GM18520 (cell line): ENCODE measurements at regions not wholly inside any gene's neighbourhood (a gene's known extent, or its start where the extent isn't known, plus 50 kb on each side); places are given as distances from the start of the nearest gene placed in this dataset.

Experiments used
- ATAC-seq: cut with Tn5 transposase; IDR thresholded peaks from one replicate; pipeline ENCODE4 v1.9.1; 2021; ENCODE audit not compliant: unreplicated experiment

DNA sequence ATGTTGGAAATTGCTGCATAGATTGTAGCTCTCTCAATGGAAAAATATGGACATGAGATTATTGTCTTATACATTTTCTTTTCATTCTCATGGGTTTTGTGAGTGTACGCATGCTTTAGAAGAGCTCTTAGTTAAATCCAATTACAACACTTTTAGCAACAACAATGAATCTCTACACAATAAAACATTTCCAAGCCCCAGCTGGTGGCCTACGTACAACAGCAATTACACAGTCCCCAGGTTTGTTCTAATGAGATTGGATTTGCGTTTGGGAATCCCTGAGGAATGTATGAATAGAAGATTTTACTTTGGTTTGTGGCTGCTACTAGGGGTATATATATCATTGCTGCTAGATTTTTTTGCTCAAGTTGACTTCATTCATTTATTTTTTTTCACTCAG lies 98.6 kb downstream of the FHDC1 start:
- ATAC-seq = no peak

GRCh38 chr4:153036931-153037482 lies 100.9 kb downstream of the FHDC1 start:
- no peak for ATAC-seq

GRCh38 chr4:153038623-153039311 lies 102.6 kb downstream of the FHDC1 start:
- no peak for ATAC-seq

GRCh38 chr4:153039542-153040185 lies 103.5 kb downstream of the FHDC1 start:
- ATAC-seq = no peak

DNA sequence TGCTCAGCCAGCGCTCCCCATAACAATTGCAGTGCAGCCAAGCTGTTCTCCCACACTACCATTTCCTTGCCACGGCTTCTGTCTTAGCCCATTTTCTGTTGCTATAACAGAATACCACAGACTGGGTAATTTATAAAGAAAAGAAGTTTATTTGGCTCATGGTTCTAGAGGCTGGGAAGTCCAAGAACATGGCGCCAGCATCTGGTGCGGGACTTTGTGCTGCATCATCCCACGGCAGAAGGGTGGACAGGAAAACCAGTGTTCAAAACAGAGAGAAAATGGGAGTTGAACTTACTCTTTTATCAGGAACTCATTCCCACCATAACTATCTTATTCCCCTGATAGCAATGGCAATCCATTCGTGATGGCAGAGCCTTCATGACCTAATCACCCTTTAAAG lies 104.6 kb downstream of the FHDC1 start:
- ATAC-seq = no peak

GRCh38 chr4:153044036-153044435 lies 107.9 kb downstream of the FHDC1 start:
- ATAC-seq = no peak

- ATAC-seq = no peak
Measured at GRCh38 chr4:153045111-153045982, 109.2 kb downstream of the FHDC1 start.

DNA sequence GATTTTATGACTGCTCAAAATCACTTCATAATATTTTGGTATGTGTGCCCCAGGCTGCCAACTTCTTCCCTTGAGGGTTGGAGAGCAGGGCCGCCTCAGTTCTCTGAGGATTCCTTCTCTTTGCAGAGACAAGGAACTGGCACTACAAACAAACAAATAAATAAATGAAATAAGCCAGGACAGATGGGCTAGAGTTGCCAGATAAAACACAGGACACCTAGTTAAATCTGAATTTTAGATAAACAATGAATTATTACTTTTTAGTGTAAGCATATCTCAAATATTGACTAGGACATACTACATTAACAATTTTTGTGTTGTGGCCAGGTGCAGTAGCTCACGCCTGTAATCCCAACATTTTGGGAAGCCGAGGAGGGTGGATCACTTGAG lies 122.5 kb downstream of the FHDC1 start:
- no peak for ATAC-seq

DNA sequence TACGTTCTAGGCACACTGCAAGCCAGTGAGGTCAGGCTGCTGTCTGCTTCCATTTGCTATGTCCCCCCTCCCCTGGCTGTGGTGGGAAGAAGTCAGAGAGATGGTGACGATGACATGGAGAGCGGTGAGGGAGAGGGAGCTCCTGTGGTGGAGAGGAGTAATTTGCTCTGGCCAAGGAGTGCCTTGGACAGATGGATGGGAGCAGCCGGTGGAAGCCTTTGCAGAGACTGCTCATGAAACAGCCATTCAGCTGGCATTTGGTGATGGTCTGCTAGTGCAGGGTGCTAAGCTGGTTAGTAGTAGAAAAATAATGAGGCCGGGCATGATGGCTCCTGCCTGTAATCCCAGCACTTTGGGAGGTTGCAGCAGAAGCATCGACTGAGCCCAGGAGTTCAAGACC lies 124.1 kb downstream of the FHDC1 start:
- no peak for ATAC-seq

- no peak for ATAC-seq
Measured at GRCh38 chr4:153061971-153062370, 125.8 kb downstream of the FHDC1 start.

DNA sequence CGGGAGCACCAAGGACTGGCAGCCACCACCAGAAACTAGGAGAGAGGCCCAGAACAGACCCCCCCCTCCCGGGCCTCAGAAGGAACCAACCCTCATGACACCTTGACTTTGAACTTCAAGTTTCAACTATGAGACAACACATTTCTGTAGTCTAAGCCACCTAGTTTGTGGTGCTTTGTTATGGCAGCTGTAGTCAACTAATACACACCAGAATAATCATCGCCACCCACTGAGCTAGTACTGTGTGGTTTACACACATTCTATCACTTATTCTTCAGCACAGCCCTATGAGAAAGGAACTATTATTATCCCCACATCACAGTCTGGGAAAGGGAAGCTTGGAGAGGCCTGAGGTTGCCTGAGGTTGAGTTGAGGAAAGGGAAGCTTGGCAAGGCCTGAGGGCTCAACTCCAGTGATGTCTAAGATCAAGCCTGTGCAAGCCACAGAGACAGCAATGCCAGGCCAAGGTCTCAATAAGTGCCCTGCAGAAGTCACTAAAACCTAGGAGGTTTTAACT lies 126.6 kb downstream of the FHDC1 start:
- no peak for ATAC-seq

- ATAC-seq = no peak
Measured at GRCh38 chr4:153063490-153063889, 127.4 kb downstream of the FHDC1 start.

- no peak for ATAC-seq
Measured at GRCh38 chr4:153064571-153064970, 128.4 kb downstream of the FHDC1 start.

DNA sequence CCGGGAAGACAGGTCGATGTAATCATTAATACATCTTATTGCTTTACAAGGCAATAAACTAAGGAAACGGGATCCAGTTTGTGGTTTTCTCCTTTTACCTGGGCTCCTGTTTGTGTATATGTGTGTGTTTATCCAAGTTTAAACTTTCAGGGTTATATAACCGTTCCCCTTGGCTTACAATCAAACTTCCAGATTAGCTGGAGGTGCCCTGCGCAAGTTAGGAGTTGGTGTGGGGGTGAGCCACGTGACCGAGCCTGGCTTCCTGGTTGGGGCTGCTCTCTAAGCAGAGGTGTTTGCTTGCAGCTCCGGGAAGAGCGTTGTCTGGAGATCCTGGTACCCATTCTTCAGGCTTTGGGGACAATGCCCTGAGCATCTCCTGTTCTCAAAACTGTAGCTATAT lies 129.2 kb downstream of the FHDC1 start:
- ATAC-seq = no peak

DNA sequence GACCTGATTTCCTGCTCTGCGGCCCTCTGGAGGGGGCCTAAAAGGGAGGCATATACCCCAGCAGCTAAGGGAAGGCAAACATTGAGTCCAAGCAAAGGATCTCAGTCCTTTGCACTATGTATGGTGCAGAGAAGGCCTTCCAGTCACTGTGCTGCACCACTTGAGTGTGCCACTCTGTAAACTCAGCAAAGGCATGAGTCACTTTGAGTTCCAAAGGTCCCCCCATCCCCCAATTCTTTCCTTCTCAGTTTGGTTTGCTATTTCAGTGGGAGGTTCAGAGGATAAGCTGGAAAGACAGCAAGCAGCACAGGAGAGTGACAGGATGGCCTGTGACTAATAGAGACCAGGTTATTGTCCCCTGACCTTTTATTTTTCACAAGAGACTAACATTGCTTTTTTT lies 131.3 kb downstream of the FHDC1 start:
- ATAC-seq = no peak

DNA sequence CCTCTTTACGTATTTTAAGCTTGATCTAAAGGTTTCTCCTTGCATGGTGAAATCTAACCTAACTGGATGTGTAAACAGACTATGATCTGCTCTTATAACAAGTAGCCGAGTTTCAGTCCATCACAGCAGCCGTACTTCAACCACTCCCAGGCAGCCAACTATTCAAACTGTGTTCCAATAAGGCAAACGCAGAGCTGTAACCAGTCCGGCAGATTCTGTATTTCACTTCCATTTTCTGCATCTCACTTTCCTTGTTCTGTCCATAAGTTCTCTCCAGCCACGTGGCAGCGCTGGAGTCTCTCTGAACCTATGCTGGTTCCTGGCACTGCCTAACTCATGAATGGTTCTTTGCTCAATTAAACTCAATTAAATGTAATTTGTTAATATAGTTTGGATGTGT lies 132.6 kb downstream of the FHDC1 start:
- no peak for ATAC-seq

DNA sequence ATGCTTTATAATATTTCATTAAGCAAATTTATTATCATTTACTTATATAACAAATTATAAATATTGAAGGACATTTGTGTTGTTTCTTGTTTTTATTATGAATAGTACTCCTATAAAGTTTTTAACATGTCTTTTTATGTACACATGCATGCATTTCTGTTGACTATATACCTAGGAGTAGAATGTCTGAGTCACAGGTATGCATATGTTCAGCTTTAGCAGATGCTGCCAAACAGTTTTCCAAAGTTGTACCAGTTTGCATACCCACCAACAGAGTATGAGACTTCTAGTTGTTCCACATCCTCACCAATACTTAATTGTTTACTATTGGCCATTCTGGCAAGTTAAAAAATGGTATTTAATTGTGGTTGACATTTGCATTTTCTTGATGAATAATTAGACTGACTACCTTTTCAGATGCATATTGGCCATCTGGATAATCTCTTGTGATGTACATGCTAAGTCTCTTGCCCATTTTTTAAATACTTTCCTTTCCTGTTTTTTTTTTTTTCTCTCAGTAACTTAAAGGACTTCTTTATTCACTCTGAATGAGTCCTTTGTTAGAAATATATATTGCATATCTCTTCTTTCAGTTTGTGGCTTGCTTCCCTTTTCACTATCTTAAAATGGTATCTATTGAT lies 132.2 kb upstream of the TRIM2 start:
- no peak for ATAC-seq

DNA sequence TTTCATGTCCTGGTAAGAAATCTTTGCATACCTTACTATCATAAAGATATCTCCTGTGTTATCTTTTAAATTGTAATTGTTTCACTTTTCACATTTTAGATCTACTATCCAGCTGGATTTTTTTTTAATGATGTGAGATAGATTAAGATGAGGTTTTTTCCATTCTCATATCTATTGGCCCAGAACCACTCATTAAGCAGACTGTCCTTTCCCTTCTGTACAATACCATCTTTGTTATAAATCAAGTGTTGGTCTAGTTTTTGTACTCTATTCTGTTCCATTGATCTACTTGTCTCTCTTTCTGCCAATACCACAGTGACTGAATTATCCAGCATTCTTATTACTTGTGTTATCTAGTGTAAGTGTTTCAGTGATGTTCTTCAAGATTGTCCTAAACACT lies 131.6 kb upstream of the TRIM2 start:
- ATAC-seq = no peak

- no peak for ATAC-seq
Measured at GRCh38 chr4:153074486-153074885, 129.8 kb upstream of the TRIM2 start.

- ATAC-seq = no peak
Measured at GRCh38 chr4:153074936-153075630, 129.2 kb upstream of the TRIM2 start.
